ENCODE measurements at regions not wholly inside any gene's neighbourhood (a gene's known extent, or its start where the extent isn't known, plus 50 kb on each side); places are given as distances from the start of the nearest gene placed in this dataset.

- TF ChIP-seq, protein P1, sequence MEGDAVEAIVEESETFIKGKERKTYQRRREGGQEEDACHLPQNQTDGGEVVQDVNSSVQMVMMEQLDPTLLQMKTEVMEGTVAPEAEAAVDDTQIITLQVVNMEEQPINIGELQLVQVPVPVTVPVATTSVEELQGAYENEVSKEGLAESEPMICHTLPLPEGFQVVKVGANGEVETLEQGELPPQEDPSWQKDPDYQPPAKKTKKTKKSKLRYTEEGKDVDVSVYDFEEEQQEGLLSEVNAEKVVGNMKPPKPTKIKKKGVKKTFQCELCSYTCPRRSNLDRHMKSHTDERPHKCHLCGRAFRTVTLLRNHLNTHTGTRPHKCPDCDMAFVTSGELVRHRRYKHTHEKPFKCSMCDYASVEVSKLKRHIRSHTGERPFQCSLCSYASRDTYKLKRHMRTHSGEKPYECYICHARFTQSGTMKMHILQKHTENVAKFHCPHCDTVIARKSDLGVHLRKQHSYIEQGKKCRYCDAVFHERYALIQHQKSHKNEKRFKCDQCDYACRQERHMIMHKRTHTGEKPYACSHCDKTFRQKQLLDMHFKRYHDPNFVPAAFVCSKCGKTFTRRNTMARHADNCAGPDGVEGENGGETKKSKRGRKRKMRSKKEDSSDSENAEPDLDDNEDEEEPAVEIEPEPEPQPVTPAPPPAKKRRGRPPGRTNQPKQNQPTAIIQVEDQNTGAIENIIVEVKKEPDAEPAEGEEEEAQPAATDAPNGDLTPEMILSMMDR (IDR thresholded peaks at IDR 0.05; ENCODE audit: extremely low read depth, missing control alignments): no peak
- DNase-seq (ENCODE audit: low spot score): no peak
These were observed 147.1 kb downstream of the NOL4 start for GRCh38 chr18:34077599-34077998.

DNA sequence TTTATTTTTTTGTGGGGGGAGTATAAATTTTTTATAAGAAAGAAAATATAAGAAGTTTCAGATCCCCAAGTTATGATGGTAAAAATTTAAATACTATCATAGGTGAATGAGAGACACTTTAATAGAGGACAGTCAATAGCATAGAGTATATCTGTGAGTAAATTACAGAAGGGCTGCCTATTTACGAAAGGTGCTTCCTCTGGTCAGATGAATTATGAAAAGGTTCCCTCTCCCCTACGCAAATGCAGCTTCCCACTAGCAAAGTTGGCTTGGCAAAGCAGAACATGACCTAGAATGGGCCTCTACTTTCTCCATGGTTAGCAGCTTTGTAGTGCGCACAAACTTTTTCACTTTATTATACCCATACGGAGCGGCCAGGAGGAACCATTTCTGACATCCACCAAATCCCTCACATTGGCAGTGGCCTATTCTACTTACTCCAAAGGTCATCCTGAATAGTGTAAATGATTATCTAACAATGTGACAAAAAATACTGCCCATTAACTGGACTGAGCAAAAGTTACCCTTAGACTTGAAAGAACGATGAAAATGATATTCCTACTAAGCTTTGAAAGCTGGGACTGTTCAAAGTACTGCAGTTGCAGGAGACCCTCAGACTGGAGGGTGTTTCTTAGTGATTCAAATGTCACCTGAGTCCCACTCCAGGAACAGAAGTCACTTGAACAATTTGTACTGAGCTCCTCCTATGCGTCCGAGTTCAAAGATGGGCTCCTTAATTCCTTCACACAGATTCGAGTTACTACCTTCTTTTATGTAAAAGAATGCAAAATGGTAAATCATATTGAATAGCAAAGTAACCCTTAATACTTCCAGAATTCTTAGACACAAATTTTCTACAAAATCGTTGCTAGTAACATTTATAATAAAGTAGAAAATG, 148.5 kb downstream of the NOL4 start:
- TF ChIP-seq, protein P1 (IDR thresholded peaks at IDR 0.05; ENCODE audit: extremely low read depth, missing control alignments): no peak
- no peak for DNase-seq (ENCODE audit: low spot score)

- no peak for DNase-seq (ENCODE audit: low spot score)
- TF ChIP-seq, protein P1 (IDR thresholded peaks at IDR 0.05; ENCODE audit: extremely low read depth, missing control alignments): no peak
These were observed 163.5 kb downstream of the NOL4 start for GRCh38 chr18:34061226-34061625.

- no peak for DNase-seq (ENCODE audit: low spot score)
- TF ChIP-seq, protein P1 (IDR thresholded peaks at IDR 0.05; ENCODE audit: extremely low read depth, missing control alignments): no peak
These were observed 169.5 kb downstream of the NOL4 start for GRCh38 chr18:34055227-34055626.

DNA sequence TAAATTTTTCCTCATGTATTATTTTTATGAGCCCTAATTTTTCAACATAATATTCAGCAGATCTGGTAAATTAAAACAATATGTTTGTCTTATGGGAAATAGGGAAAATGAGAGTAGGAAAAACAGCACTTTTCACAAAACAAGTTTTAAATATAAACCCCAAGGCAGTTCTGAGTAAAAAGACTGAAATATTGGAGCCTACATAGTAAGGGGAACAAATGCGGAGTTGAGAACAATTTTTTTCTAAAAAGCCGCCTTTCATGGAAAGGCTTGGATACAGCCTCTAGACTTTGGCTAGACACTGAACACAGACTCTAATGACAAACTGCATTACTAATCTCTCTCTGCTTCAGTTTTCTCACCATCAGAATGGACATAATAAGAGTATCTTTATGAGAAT, 174.1 kb downstream of the NOL4 start:
- TF ChIP-seq, protein P1 (IDR thresholded peaks at IDR 0.05; ENCODE audit: extremely low read depth, missing control alignments): no peak
- DNase-seq (ENCODE audit: low spot score): no peak

DNA sequence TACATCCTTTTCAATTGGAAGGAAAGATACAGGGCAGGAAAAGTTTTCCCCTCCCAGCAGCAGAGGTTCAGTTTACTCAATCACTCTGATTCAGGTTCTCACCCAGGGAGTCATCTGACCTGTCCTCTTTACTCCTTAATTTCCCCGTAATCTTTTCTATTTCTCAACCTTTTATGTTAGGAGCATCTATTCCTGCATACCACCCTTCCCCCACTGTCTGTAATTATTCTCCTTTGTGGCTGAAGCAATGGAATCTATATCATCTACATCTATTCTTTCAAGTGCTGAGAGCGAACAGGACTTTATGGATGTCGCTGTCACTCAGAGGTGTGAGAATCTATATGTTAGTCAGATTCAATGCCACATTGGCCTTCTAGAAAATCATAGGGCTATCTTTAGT, 175.2 kb downstream of the NOL4 start:
- TF ChIP-seq, protein P1 (IDR thresholded peaks at IDR 0.05; ENCODE audit: extremely low read depth, missing control alignments): no peak
- no peak for DNase-seq (ENCODE audit: low spot score)

GRCh38 chr18:34048423-34048822, 176.3 kb downstream of the NOL4 start:
- no peak for DNase-seq (ENCODE audit: low spot score)
- TF ChIP-seq, protein P1 (IDR thresholded peaks at IDR 0.05; ENCODE audit: extremely low read depth, missing control alignments): no peak

Data from GM20000 (cell line).